Keratinocyte (primary cell): ENCODE measurements at regions not wholly inside any gene's neighbourhood (a gene's known extent, or its start where the extent isn't known, plus 50 kb on each side); places are given as distances from the start of the nearest gene placed in this dataset.

Experiments used
- CTCF ChIP-seq, 3 experiments: IDR thresholded peaks in 1 of 3; conservative IDR thresholded peaks in 1 of 3; optimal IDR thresholded peaks in 1 of 3; 2 replicates in 2 of 3; 3 replicates in 1 of 3; pipeline versions ENCODE3 to v1.5.1; 2011; ENCODE audit warnings: low read length in 3 of 3, mild to moderate bottlenecking in 3 of 3, moderate library complexity in 2 of 3, control low read depth in 1 of 3, inconsistent platforms in 1 of 3; ENCODE audit not compliant: insufficient read depth in 2 of 3; ENCODE audit errors: extremely low read depth in 1 of 3
- EZH2 ChIP-seq: IDR thresholded peaks from one replicate; pipeline ENCODE4 v1.6.1; 2012; ENCODE audit warnings: inconsistent platforms, mild to moderate bottlenecking, low read length, moderate library complexity

- no peak for TF ChIP-seq CTCF (optimal IDR thresholded peaks at IDR 0.05 in 1 of 3, IDR thresholded peaks at IDR 0.05 in 1 of 3, conservative IDR thresholded peaks at IDR 0.05 in 1 of 3; ENCODE audit: extremely low read depth in 1 of 3, insufficient read depth in 2 of 3, low read length in 3 of 3)
- TF ChIP-seq EZH2: no peak
Observed at GRCh38 chr7:13540429-13540828, 449.0 kb downstream of the ETV1 start.
